IPS-NIHi11 (cell line): ENCODE measurements at regions not wholly inside any gene's neighbourhood (a gene's known extent, or its start where the extent isn't known, plus 50 kb on each side); places are given as distances from the start of the nearest gene placed in this dataset.
"Not testable (repeated sequence)": the region's sequence is repeated elsewhere in the genome, so short reads cannot be mapped to it uniquely, and the experiment has no call there.

ENCODE experiments used
- DNase-seq: peaks from one replicate; pipeline ENCODE4 v3.0.0; 2012; ENCODE audit warnings: mixed read lengths, low spot score

- no peak for DNase-seq
These were observed 185.4 kb upstream of the MTMR8 start for GRCh38 chrX:64580605-64581004.

GRCh38 chrX:64580035-64580434 lies 184.8 kb upstream of the MTMR8 start:
- peak; percentile 13 for DNase-seq

GRCh38 chrX:64571011-64571410 lies 175.8 kb upstream of the MTMR8 start:
- DNase-seq: peak; percentile 7

GRCh38 chrX:64570204-64570603 lies 175.0 kb upstream of the MTMR8 start:
- DNase-seq: peak; percentile 24

GRCh38 chrX:64565348-64565747 lies 170.1 kb upstream of the MTMR8 start:
- not testable (repeated sequence) for DNase-seq

GRCh38 chrX:64549236-64549635 lies 154.0 kb upstream of the MTMR8 start:
- DNase-seq: not testable (repeated sequence)

- DNase-seq: no peak
These were observed 141.5 kb upstream of the MTMR8 start for GRCh38 chrX:64536736-64537135.
